Small intestine (tissue), 7 donors: ENCODE measurements at regions not wholly inside any gene's neighbourhood (a gene's known extent, or its start where the extent isn't known, plus 50 kb on each side); places are given as distances from the start of the nearest gene placed in this dataset.

Experiments
- DNase-seq, 2 donors: peaks; one replicate each; pipeline versions ENCODE4 v3.0.0 to v3.0.0-alpha.2; 2013
- FAIRE-seq: peaks from 2 replicates; lab custom pipeline; 2012; peaks lifted over from hg19 to GRCh38; lab: Jason Lieb, UNC
- H3K27ac ChIP-seq, 3 donors: one replicate each; pipeline ENCODE4 v1.5.1; 2013; ENCODE audit warnings: low read length in 2 of 3, mild to moderate bottlenecking in 2 of 3, control low read depth in 1 of 3, inconsistent platforms in 1 of 3, low read depth in 1 of 3, moderate library complexity in 1 of 3
- H3K27me3 ChIP-seq, 3 donors: one replicate each; pipeline ENCODE4 v1.6.1; 2013; ENCODE audit warnings: low read length in 3 of 3, inconsistent platforms in 1 of 3; ENCODE audit not compliant: control insufficient read depth in 3 of 3, insufficient read depth in 3 of 3
- H3K36me3 ChIP-seq, 3 donors: one replicate each; pipeline ENCODE4 v1.6.1; 2013; ENCODE audit warnings: low read length in 3 of 3, inconsistent platforms in 1 of 3, low read depth in 1 of 3, mild to moderate bottlenecking in 1 of 3, moderate library complexity in 1 of 3; ENCODE audit not compliant: control insufficient read depth in 3 of 3, insufficient read depth in 2 of 3
- H3K4me1 ChIP-seq, 3 donors: one replicate each; pipeline ENCODE4 v1.6.1; 2013; ENCODE audit warnings: low read length in 2 of 3, inconsistent platforms in 1 of 3, low read depth in 1 of 3, mild to moderate bottlenecking in 1 of 3, moderate library complexity in 1 of 3; ENCODE audit not compliant: control insufficient read depth in 3 of 3, insufficient read depth in 2 of 3
- H3K4me3 ChIP-seq, 3 donors: one replicate each; pipeline ENCODE4 v1.5.1; 2013; ENCODE audit warnings: low read length in 3 of 3, control low read depth in 1 of 3, inconsistent platforms in 1 of 3, low read depth in 1 of 3, mild to moderate bottlenecking in 1 of 3, moderate library complexity in 1 of 3
- H3K9me3 ChIP-seq, 2 donors: one replicate each; pipeline ENCODE4 v1.6.1; 2013; ENCODE audit warnings: low read depth in 1 of 2, low read length in 1 of 2; ENCODE audit not compliant: control insufficient read depth in 2 of 2, insufficient read depth in 1 of 2
- WGBS, 3 donors: extraction: QIAGEN DNeasy Blood & Tissue Kit; methylation state at CpG; one replicate each; pipeline ENCODE4 v1.1.7; 2013; 5-methylcytosine and 5-hydroxymethylcytosine counted together
- donor health status: healthy with polysubstance abuse.
- donor health status: control.
- donor health status: control.
- donor health status: Bipolar disorder and iron deficiency.
- donor health status: healthy.

DNA sequence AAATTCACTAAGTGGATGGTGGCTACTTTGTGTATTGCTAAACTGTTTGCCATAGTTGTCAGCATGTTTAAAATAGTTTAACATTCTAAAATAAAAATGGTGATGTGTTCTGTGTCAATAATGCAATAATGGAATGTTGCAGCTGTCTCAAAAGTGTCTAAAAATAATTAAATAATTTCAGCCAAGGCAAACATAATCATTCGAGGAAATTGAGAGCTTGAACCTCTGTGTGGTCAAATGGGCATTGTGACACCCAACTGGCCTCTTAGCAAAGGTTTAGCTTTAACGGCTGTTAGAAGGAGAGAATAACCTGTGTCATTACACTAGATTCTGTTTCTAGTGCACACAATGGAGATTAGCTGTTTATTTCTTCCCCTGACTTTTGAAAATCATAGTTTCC, 278.5 kb downstream of the TMEM167A start:
- no peaks in the 10 kb centered on the region for H3K4me1 ChIP-seq
- 44 to 60% (median 48%) methylated on average over 2 of the region's 2 CpGs for WGBS, 3 donors
- H3K27ac ChIP-seq: no peak overlapping the region
- no peaks in the 10 kb centered on the region for H3K36me3 ChIP-seq
- DNase-seq (no peak), FAIRE-seq (no peak)
- no peaks in the 10 kb centered on the region for H3K27me3 ChIP-seq
- no peak overlapping the region for H3K4me3 ChIP-seq
- H3K9me3 ChIP-seq: no peaks in the 10 kb centered on the region

DNA sequence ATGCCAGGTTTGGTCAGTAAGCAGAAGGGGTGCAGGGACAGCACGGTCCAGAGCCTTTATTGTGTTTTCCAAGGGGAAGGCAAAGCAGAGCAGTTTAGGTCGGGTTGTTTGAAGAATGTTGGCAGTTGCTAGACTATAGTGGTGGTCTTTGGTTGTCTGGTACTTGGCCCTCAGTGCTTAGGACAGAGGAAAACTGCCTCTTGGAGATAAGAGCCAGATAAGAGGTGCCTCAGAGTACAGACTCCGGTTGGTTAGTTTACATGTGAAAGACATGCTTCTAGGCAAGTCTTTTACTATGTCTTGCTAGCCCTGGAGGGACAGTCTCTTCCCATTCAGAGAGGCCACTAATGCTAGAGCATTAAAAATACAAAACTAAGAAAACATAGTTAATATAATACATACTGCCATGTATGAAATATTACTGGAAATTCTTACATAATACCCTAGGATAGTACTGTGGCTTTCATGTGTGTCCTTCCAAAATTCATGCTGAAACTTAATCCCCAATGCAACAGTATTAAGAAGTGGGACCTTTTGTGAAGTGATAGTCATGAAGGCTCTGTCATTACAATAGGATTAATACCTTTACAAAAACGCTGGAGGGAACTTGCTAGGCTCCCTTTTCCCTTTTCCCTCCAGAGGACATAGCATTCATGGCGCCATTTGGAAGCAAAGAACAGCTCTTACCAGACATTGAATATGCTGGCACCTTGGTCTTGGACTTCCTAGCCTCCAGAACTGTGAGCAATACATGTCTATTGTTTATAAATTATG, 280.4 kb downstream of the TMEM167A start:
- Histone ChIP-seq H3K4me3 (no peak overlapping the region), H3K27ac (no peak overlapping the region), H3K9me3 (no peaks in the 10 kb centered on the region), H3K36me3 (no peaks in the 10 kb centered on the region), H3K4me1 (no peaks in the 10 kb centered on the region), H3K27me3 (no peaks in the 10 kb centered on the region)
- 69 to 71% (median 70%) methylated on average over 5 of the region's 5 CpGs for WGBS, 3 donors
- DNase-seq (no peak), FAIRE-seq (no peak)

- DNase-seq: no peak
- H3K27me3 ChIP-seq: no peaks in the 10 kb centered on the region
- H3K4me3 ChIP-seq: no peak overlapping the region
- no peaks in the 10 kb centered on the region for H3K4me1 ChIP-seq
- FAIRE-seq: no peak
- H3K36me3 ChIP-seq: no peaks in the 10 kb centered on the region
- H3K27ac ChIP-seq: no peak overlapping the region
- WGBS, 3 donors: 80 to 85% (median 84%) methylated on average over 2 of the region's 2 CpGs
- H3K9me3 ChIP-seq: peaks cover 0 to 6% of the 10 kb centered on the region in 2 donors
These were observed 282.3 kb downstream of the TMEM167A start for GRCh38 chr5:82794876-82795275.

DNA sequence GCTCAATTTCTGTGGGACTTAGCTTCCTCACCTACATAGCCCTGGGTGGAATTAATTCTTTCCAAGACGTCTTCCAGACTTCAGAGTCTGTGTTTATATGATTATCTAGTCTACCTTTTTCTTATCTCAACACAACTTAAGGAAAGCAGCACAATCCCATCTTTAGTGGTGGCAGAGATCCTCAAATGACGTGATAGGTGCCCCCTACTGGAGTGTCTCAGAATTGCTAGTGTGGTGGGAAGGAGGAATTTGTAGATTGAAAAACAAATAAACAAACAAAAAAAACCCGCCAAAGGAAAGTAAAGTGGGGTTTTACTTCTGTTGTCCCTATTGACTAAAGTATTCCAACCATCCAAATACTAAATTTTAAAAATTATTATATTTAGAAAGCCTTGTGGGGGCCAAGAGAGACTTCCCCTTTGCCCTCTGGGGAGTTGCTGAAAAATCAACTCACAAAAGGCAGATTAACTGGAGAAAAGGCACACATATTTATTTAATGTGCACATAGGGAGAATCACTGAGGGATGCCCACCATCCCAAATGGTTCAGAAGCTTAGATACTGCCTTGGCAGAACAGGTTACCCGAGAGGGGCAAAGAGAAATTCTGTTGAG, 283.3 kb downstream of the TMEM167A start:
- no peaks in the 10 kb centered on the region for H3K4me1 ChIP-seq
- FAIRE-seq: no peak
- H3K9me3 ChIP-seq: peaks cover 0 to 6% of the 10 kb centered on the region in 2 donors
- no peaks in the 10 kb centered on the region for H3K27me3 ChIP-seq
- WGBS, 3 donors: 24 to 61% (median 31%) methylated on average over 4 of the region's 4 CpGs
- DNase-seq: peak; percentile 33 to 48
- H3K36me3 ChIP-seq: no peaks in the 10 kb centered on the region
- H3K27ac ChIP-seq: no peak overlapping the region
- H3K4me3 ChIP-seq: no peak overlapping the region

DNA sequence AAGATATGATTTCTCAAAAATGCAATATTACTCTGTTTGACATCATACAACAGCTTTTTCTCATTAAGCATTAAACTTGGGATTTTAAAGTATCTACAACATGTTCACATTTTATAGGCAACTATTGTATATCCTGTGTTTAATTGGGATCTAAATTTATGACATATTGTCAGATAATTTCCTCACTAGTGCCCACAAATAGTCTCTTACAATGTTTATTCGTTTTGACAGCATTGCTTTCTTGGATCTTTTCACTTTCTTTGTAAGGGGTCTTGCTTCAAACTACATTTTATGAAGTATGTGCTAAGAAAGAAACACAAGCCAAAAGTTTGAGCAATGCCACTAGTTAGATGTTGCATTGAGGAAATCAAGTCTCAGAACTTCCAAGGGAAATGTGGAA, 285.1 kb downstream of the TMEM167A start:
- Histone ChIP-seq H3K4me3 (no peak overlapping the region), H3K4me1 (no peaks in the 10 kb centered on the region), H3K36me3 (no peaks in the 10 kb centered on the region), H3K9me3 (peaks cover 0 to 6% of the 10 kb centered on the region in 2 donors), H3K27me3 (no peaks in the 10 kb centered on the region), H3K27ac (no peak overlapping the region)
- no peak for FAIRE-seq
- 57 to 73% (median 70%) methylated on average over 1 of the region's 1 CpG for WGBS, 3 donors
- DNase-seq: no peak

DNA sequence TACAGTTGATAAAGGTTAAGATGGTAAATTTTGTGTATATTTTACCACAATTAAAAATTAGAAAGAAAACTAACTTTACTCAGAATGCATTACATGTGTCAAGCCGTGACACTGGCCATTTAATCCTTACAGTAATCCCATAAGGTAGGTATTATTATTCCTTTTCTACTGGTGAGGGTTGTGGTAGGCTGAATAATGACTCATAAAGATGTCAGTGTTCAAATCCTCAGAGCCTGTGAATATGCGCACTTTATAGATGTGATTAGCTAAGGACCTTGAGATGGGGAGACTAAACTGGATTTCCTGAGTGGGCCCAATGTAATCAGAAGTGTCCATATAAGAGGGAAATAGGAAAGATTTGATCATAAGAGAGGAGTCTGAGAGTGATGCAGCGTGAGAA, 288.1 kb downstream of the TMEM167A start:
- H3K36me3 ChIP-seq: no peaks in the 10 kb centered on the region
- peaks cover 0 to 6% of the 10 kb centered on the region in 2 donors for H3K9me3 ChIP-seq
- no peak for FAIRE-seq
- no peak for DNase-seq
- H3K27ac ChIP-seq: no peak overlapping the region
- no peaks in the 10 kb centered on the region for H3K27me3 ChIP-seq
- 86 to 92% (median 88%) methylated on average over 3 of the region's 3 CpGs for WGBS, 3 donors
- peaks cover 0 to 15% (median 0%) of the 10 kb centered on the region in 3 donors for H3K4me1 ChIP-seq
- no peak overlapping the region for H3K4me3 ChIP-seq

DNA sequence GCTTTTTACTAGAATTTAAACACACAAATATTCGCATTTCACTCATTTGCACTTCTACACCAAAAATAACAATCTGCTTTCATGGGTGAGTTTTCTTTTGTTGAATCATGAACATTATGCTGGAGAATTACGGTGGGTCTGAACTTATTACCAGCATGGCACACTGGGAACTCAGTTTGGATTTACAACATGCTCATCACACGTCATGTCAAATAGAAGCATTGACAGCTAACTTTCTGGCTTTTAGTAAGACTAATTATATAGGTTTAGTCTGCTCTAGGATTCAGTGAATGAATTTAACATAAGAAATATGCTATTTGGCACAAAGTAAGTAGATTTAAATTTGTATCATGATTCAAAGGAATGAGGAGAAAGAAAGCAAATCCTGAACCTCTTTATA, 290.4 kb downstream of the TMEM167A start:
- no peak for FAIRE-seq
- H3K27ac ChIP-seq: no peak overlapping the region
- no peaks in the 10 kb centered on the region for H3K27me3 ChIP-seq
- no peak for DNase-seq
- no peaks in the 10 kb centered on the region for H3K36me3 ChIP-seq
- WGBS, 3 donors: 91 to 95% (median 93%) methylated on average over 3 of the region's 3 CpGs
- no peak overlapping the region for H3K4me3 ChIP-seq
- peaks cover 0 to 6% of the 10 kb centered on the region in 2 donors for H3K9me3 ChIP-seq
- peaks cover 0 to 15% (median 0%) of the 10 kb centered on the region in 3 donors for H3K4me1 ChIP-seq

GRCh38 chr5:82785882-82786509, 291.2 kb downstream of the TMEM167A start:
- no peak for FAIRE-seq
- DNase-seq: peak; percentile 14 to 71
- Histone ChIP-seq H3K9me3 (peaks cover 0 to 1% of the 10 kb centered on the region in 2 donors), H3K27ac (peak overlapping the region in 1 of 3 donors; percentile 29), H3K4me1 (peaks cover 0 to 15% (median 0%) of the 10 kb centered on the region in 3 donors), H3K36me3 (no peaks in the 10 kb centered on the region), H3K27me3 (no peaks in the 10 kb centered on the region), H3K4me3 (no peak overlapping the region)
